ENCODE measurements at regions not wholly inside any gene's neighbourhood (a gene's known extent, or its start where the extent isn't known, plus 50 kb on each side); places are given as distances from the start of the nearest gene placed in this dataset.

DNA sequence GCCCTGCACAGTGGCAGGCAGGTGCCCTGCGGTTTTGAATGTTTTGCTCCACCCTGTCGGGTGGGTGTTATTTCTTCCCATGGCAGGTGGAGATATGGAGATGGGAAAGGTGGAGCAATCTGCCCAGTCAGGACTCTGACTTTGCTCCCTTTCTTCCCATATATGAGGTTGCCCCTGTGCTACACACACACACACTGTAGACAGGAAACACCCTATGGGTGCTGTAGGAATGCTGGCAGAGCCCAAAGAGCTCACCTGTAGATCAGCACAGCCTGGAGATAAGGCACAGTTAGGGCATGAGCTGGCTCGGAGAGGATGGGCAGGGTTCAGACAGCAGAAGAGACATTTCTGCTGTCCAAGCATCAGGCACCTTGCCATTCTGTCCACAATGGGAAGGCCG lies 246.0 kb upstream of the AJAP1 start:
- no peak overlapping the region for H2AK5ac ChIP-seq (ENCODE audit: low read depth, low read length)
- H3K23ac ChIP-seq (ENCODE audit: low read depth, low read length), result no peak overlapping the region
- intact Hi-C loops (cut with micrococcal nuclease) (no loop called here), in situ Hi-C loops (cut with MboI; ENCODE audit: low sequenced_read_pairs) (no loop called here), dilution Hi-C loops (cut with HindIII; ENCODE audit: low sequenced_read_pairs, unreplicated experiment) (no loop called here)
- no peak overlapping the region for H4K5ac ChIP-seq (ENCODE audit: low read depth, low read length)
- no peak overlapping the region for H3K56ac ChIP-seq (ENCODE audit: extremely low read depth, insufficient read depth, low read length)
- no peaks in the 10 kb centered on the region for H3K27me3 ChIP-seq (ENCODE audit: control insufficient read depth, insufficient read depth, low read length)
- ATAC-seq (ENCODE audit: low read depth), result no peak
- H3K27ac ChIP-seq (ENCODE audit: insufficient read depth, low read length), result no peak overlapping the region
- BruUV-seq (replicated peaks), result no TSS peak
- POLR2A ChIA-PET (ENCODE audit: unreplicated experiment), result no interaction called here
- no peak overlapping the region for H2BK15ac ChIP-seq (ENCODE audit: low read depth, low read length)
- H2BK5ac ChIP-seq (ENCODE audit: low read depth, low read length, poor library complexity, severe bottlenecking), result no peak overlapping the region
- no peak overlapping the region for H2AFZ ChIP-seq (replicated peaks; ENCODE audit: low read length, poor library complexity)
- CTCF ChIA-PET, result no interaction called here
- H3K4me3 ChIP-seq (ENCODE audit: insufficient read depth, low read depth, low read length), result no peak overlapping the region
- H3K4me2 ChIP-seq (ENCODE audit: low read depth, low read length), result no peak overlapping the region
- H3K9ac ChIP-seq (ENCODE audit: low read depth, low read length), result no peak overlapping the region
- no peak overlapping the region for H4K91ac ChIP-seq (ENCODE audit: insufficient read depth, low read depth, low read length)
- H3K9me3 ChIP-seq (ENCODE audit: control insufficient read depth, insufficient read depth, low read length), result peaks cover 27% of the 10 kb centered on the region
- no peaks in the 10 kb centered on the region for H3K36me3 ChIP-seq (ENCODE audit: control insufficient read depth, insufficient read depth, low read length)
- H4K20me1 ChIP-seq (ENCODE audit: insufficient read depth, low read length), result no peaks in the 10 kb centered on the region
- H3K4me1 ChIP-seq (ENCODE audit: control insufficient read depth, insufficient read depth, low read length), result no peaks in the 10 kb centered on the region
- H3K79me1 ChIP-seq (ENCODE audit: low read depth in 1 of 2, low read length in 2 of 2), result no peaks in the 10 kb centered on the region
- no peak overlapping the region for H2BK120ac ChIP-seq (ENCODE audit: low read depth, low read length)
- no peaks in the 10 kb centered on the region for H3K9me1 ChIP-seq (ENCODE audit: insufficient read depth, low read length)
- H3K14ac ChIP-seq (replicated peaks; ENCODE audit: low read depth, low read length), result no peak overlapping the region
- no peak for DNase-seq
- H2AK9ac ChIP-seq (replicated peaks; ENCODE audit: low read depth, low read length, poor library complexity), result no peak overlapping the region
- H3K4ac ChIP-seq (ENCODE audit: low read depth, low read length), result no peak overlapping the region
- H3K18ac ChIP-seq (ENCODE audit: low read depth, low read length), result no peak overlapping the region
- TF ChIP-seq RAD21 (IDR thresholded peaks at IDR 0.05; ENCODE audit: low read length), result no peak
- no peak for TF ChIP-seq CEBPB (IDR thresholded peaks at IDR 0.05; ENCODE audit: low read depth, low read length)
- no peak for TF ChIP-seq POLR2A (IDR thresholded peaks at IDR 0.05; ENCODE audit: low read depth, low read length)
- no peak for TF ChIP-seq BHLHE40 (IDR thresholded peaks at IDR 0.05; ENCODE audit: low read depth, low read length)
- no peak for TF ChIP-seq CTCF (conservative IDR thresholded peaks at IDR 0.05; ENCODE audit: low read depth, low read length)
- TF ChIP-seq RFX5 (IDR thresholded peaks at IDR 0.05; ENCODE audit: low read depth, low read length), result no peak
- no peak for TF ChIP-seq USF2 (IDR thresholded peaks at IDR 0.05; ENCODE audit: low read depth, low read length)
- TF ChIP-seq RCOR1 (IDR thresholded peaks at IDR 0.05; ENCODE audit: insufficient replicate concordance, low read length), result no peak
- no peak for TF ChIP-seq MAFK (IDR thresholded peaks at IDR 0.05; ENCODE audit: low read depth, low read length)
- TF ChIP-seq FOS (IDR thresholded peaks at IDR 0.05; ENCODE audit: low read depth, low read length), result no peak
- TF ChIP-seq CHD1 (IDR thresholded peaks at IDR 0.05; ENCODE audit: low read depth, low read length), result no peak
- no peak for TF ChIP-seq MXI1 (IDR thresholded peaks at IDR 0.05; ENCODE audit: borderline replicate concordance, low read depth, low read length)
- no peak for TF ChIP-seq MAZ (IDR thresholded peaks at IDR 0.05; ENCODE audit: borderline replicate concordance, low read depth, low read length)
- no peak for TF ChIP-seq NFE2L2 (IDR thresholded peaks at IDR 0.05; ENCODE audit: low read depth, low read length)
- TF ChIP-seq ELK1 (IDR thresholded peaks at IDR 0.05; ENCODE audit: borderline replicate concordance, low read depth, low read length), result no peak
- TF ChIP-seq SMC3 (IDR thresholded peaks at IDR 0.05; ENCODE audit: low read depth, low read length), result no peak
- no peak overlapping the region for H2BK20ac ChIP-seq (ENCODE audit: low read depth, low read length)
- H4K8ac ChIP-seq (ENCODE audit: low read depth in 2 of 2, low read length in 2 of 2), result no peak overlapping the region
- 79% methylated on average over 2 of the region's 4 CpGs; no CpG with 5 or more reads in 1 of the 2 experiments for WGBS, 2 experiments (ENCODE audit: extremely low coverage in 2 of 2, insufficient read length in 1 of 2)
